H1 (cell line): ENCODE measurements at regions not wholly inside any gene's neighbourhood (a gene's known extent, or its start where the extent isn't known, plus 50 kb on each side); places are given as distances from the start of the nearest gene placed in this dataset.

Experiments used
- CTCF ChIA-PET: fragments of 300-600 bp; sonication (Branson Sonifier 250); formaldehyde crosslinking; loops from one replicate; lab custom pipeline; 2021; ENCODE audit not compliant: partially characterized antibody; lab: Charles Lee
- POLR2A ChIA-PET: fragments of 300-600 bp; sonication (Branson Sonifier 250); formaldehyde crosslinking; loops from one replicate; lab custom pipeline; 2021; ENCODE audit warnings: inconsistent platforms; ENCODE audit not compliant: partially characterized antibody; lab: Charles Lee
- DNase-seq, 2 experiments: peaks; one replicate each; pipeline versions ENCODE4 v3.0.0 to v3.0.0-alpha.2; 2010 to 2022; ENCODE audit warnings: low spot score in 2 of 2, low read depth in 1 of 2, mixed read lengths in 1 of 2
- FAIRE-seq: peaks from 2 replicates; lab custom pipeline; 2011; peaks lifted over from hg19 to GRCh38; lab: Jason Lieb, UNC
- H2AFZ ChIP-seq: 2 replicates; pipeline ENCODE4 v1.8.1; 2012; ENCODE audit warnings: low read length, inconsistent platforms
- H2AK5ac ChIP-seq: 2 replicates; pipeline ENCODE4 v1.6.1; 2013; ENCODE audit warnings: low read depth, low read length
- H2BK120ac ChIP-seq: replicated peaks from 2 replicates; pipeline ENCODE3; 2013; ENCODE audit warnings: low read depth, low read length, inconsistent platforms
- H2BK12ac ChIP-seq: 2 replicates; pipeline ENCODE4 v1.6.1; 2013; ENCODE audit warnings: low read depth, low read length
- H2BK15ac ChIP-seq: 2 replicates; pipeline ENCODE4 v1.6.1; 2013; ENCODE audit warnings: low read length
- H2BK20ac ChIP-seq: 2 replicates; pipeline ENCODE4 v1.6.1; 2013; ENCODE audit warnings: low read length
- H2BK5ac ChIP-seq: 2 replicates; pipeline ENCODE4 v1.6.1; 2013; ENCODE audit warnings: low read depth, low read length
- H3K14ac ChIP-seq: 2 replicates; pipeline ENCODE4 v1.6.1; 2013; ENCODE audit warnings: inconsistent platforms; ENCODE audit not compliant: insufficient read length
- H3K18ac ChIP-seq: 2 replicates; pipeline ENCODE4 v1.6.1; 2013; ENCODE audit warnings: low read length; ENCODE audit errors: extremely low read depth
- H3K23ac ChIP-seq: 2 replicates; pipeline ENCODE4 v1.6.1; 2013; ENCODE audit warnings: inconsistent platforms; ENCODE audit not compliant: insufficient read length
- H3K23me2 ChIP-seq: 2 replicates; pipeline ENCODE4 v1.6.1; 2013; ENCODE audit warnings: low read depth, low read length
- H3K27ac ChIP-seq: 2 replicates; pipeline ENCODE4 v1.6.1; 2011; ENCODE audit warnings: low read depth, low read length, inconsistent platforms
- H3K27me3 ChIP-seq, 4 experiments: replicated peaks in 1 of 4; 1 replicate in 1 of 4; 2 replicates in 3 of 4; pipeline versions ENCODE4 v1.6.1 to v1.8.1; 2011 to 2013; ENCODE audit warnings: low read length in 3 of 4, mild to moderate bottlenecking in 3 of 4, inconsistent platforms in 2 of 4, mixed read lengths in 2 of 4, moderate library complexity in 1 of 4; ENCODE audit not compliant: control insufficient read depth in 3 of 4, insufficient read depth in 3 of 4; ENCODE audit errors: extremely low read depth in 1 of 4
- H3K36me3 ChIP-seq, 4 experiments: 2 replicates each; pipeline versions ENCODE4 v1.6.1 to v1.8.1; 2011 to 2013; ENCODE audit warnings: mild to moderate bottlenecking in 4 of 4, low read length in 3 of 4, moderate library complexity in 2 of 4, control low read depth in 1 of 4, inconsistent platforms in 1 of 4; ENCODE audit not compliant: insufficient read depth in 4 of 4, control insufficient read depth in 2 of 4
- H3K4ac ChIP-seq: replicated peaks from 2 replicates; pipeline ENCODE3; 2013; ENCODE audit warnings: low read length, low read depth, mixed read lengths, inconsistent platforms; ENCODE audit not compliant: insufficient read length
- H3K4me1 ChIP-seq, 4 experiments: replicated peaks in 1 of 4; 1 replicate in 1 of 4; 2 replicates in 3 of 4; pipeline versions ENCODE4 v1.6.1 to v1.8.1; 2011 to 2013; ENCODE audit warnings: low read length in 3 of 4, inconsistent platforms in 2 of 4, mixed read lengths in 1 of 4; ENCODE audit not compliant: insufficient read depth in 4 of 4, control insufficient read depth in 3 of 4
- H3K4me2 ChIP-seq, 2 experiments: 2 replicates each; pipeline versions ENCODE4 v1.6.1 to v1.8.1; 2011 to 2013; ENCODE audit warnings: low read depth in 2 of 2, low read length in 2 of 2, control low read depth in 1 of 2, inconsistent platforms in 1 of 2, mild to moderate bottlenecking in 1 of 2; ENCODE audit not compliant: insufficient read depth in 1 of 2
- H3K4me3 ChIP-seq, 4 experiments: fragments of 200-600, 300-600 bp in 1 of 4; sonication (generic), shearing (Covaris generic), sonication (Bioruptor Twin) in 1 of 4; 2 replicates each; pipeline versions ENCODE4 v1.5.1 to v1.8.1; 2011 to 2016; ENCODE audit warnings: low read length in 4 of 4, low read depth in 3 of 4, control low read depth in 2 of 4, inconsistent platforms in 2 of 4, mild to moderate bottlenecking in 2 of 4, mixed read lengths in 1 of 4, moderate library complexity in 1 of 4; ENCODE audit not compliant: insufficient read depth in 2 of 4; ENCODE audit errors: extremely low read depth in 1 of 4
- H3K56ac ChIP-seq: replicated peaks from 2 replicates; pipeline ENCODE3; 2013; ENCODE audit warnings: low read depth, mild to moderate bottlenecking, mixed read lengths, low read length, inconsistent platforms; ENCODE audit not compliant: insufficient read length
- H3K79me1 ChIP-seq: 2 replicates; pipeline ENCODE4 v1.6.1; 2013; ENCODE audit warnings: low read depth, low read length, control low read depth
- H3K79me2 ChIP-seq, 2 experiments: 2 replicates each; pipeline versions ENCODE4 v1.6.1 to v1.8.1; 2012 to 2013; ENCODE audit warnings: low read length in 2 of 2, mild to moderate bottlenecking in 2 of 2, inconsistent platforms in 1 of 2; ENCODE audit not compliant: insufficient read depth in 2 of 2, control insufficient read depth in 1 of 2
- H3K9ac ChIP-seq, 4 experiments: replicated peaks in 1 of 4; 1 replicate in 1 of 4; 2 replicates in 3 of 4; pipeline versions ENCODE4 v1.6.1 to v1.8.1; 2011 to 2013; ENCODE audit warnings: low read depth in 3 of 4, low read length in 3 of 4, control low read depth in 2 of 4, mild to moderate bottlenecking in 2 of 4, moderate library complexity in 2 of 4, inconsistent platforms in 1 of 4; ENCODE audit errors: extremely low read depth in 1 of 4
- H3K9me3 ChIP-seq, 2 experiments: 2 replicates each; pipeline versions ENCODE4 v1.6.1 to v1.8.1; 2012 to 2013; ENCODE audit warnings: mild to moderate bottlenecking in 2 of 2, moderate library complexity in 2 of 2, control low read depth in 1 of 2, inconsistent platforms in 1 of 2, low read depth in 1 of 2, low read length in 1 of 2, mixed read lengths in 1 of 2; ENCODE audit not compliant: insufficient read depth in 2 of 2
- H4K20me1 ChIP-seq, 2 experiments: replicated peaks in 1 of 2; 2 replicates each; pipeline versions ENCODE3 to v1.8.1; 2011 to 2013; ENCODE audit warnings: inconsistent platforms in 2 of 2, low read length in 2 of 2, mild to moderate bottlenecking in 1 of 2; ENCODE audit not compliant: insufficient read depth in 2 of 2, control insufficient read depth in 1 of 2
- H4K5ac ChIP-seq: 2 replicates; pipeline ENCODE4 v1.6.1; 2013; ENCODE audit warnings: low read length, low read depth, mixed read lengths, inconsistent platforms; ENCODE audit not compliant: insufficient read length
- H4K8ac ChIP-seq: 2 replicates; pipeline ENCODE4 v1.8.0; 2013; ENCODE audit warnings: mild to moderate bottlenecking, moderate library complexity, low read length, inconsistent platforms; ENCODE audit not compliant: insufficient read depth; ENCODE audit errors: extremely low read depth
- H4K91ac ChIP-seq: replicated peaks from 2 replicates; pipeline ENCODE3; 2013; ENCODE audit warnings: low read length, mixed read lengths, inconsistent platforms; ENCODE audit not compliant: insufficient read length
- BACH1 ChIP-seq: IDR thresholded peaks from 2 replicates; pipeline ENCODE4 v1.6.1; 2012; ENCODE audit warnings: low read length, improper control_type of control experiment
- CBX5 ChIP-seq: fragments of 300-800, 300-1000 bp; sonication (generic); IDR thresholded peaks from 2 replicates; pipeline ENCODE4 v1.7.1; 2016; ENCODE audit warnings: antibody characterized with exemption, low read length, low read depth
- CREB1 ChIP-seq: IDR thresholded peaks from 2 replicates; pipeline ENCODE4 v1.6.1; 2012; ENCODE audit warnings: inconsistent platforms
- EP300 ChIP-seq, 2 experiments: IDR thresholded peaks; 1 replicate in 1 of 2; 2 replicates in 1 of 2; pipeline ENCODE4 v1.6.1; 2011 to 2012; ENCODE audit warnings: low read depth in 2 of 2, low read length in 2 of 2, mild to moderate bottlenecking in 2 of 2, borderline replicate concordance in 1 of 2, inconsistent platforms in 1 of 2, moderate library complexity in 1 of 2
- POU5F1 ChIP-seq: IDR thresholded peaks from 2 replicates; pipeline ENCODE4 v1.6.1; 2011; ENCODE audit warnings: low read depth, mild to moderate bottlenecking, low read length, moderate library complexity
- RXRA ChIP-seq: IDR thresholded peaks from 2 replicates; pipeline ENCODE4 v1.6.1; 2011; ENCODE audit warnings: low read depth, mild to moderate bottlenecking, low read length, moderate library complexity; ENCODE audit not compliant: insufficient read depth
- SIRT6 ChIP-seq: IDR thresholded peaks from one replicate; pipeline ENCODE4 v1.7.1; 2012; ENCODE audit warnings: low read length, inconsistent platforms
- SP1 ChIP-seq: IDR thresholded peaks from 2 replicates; pipeline ENCODE4 v1.6.1; 2011; ENCODE audit warnings: low read depth, low read length
- SUZ12 ChIP-seq: fragments of 200-600 bp; sonication (generic); IDR thresholded peaks from 2 replicates; pipeline ENCODE4 v1.6.1; 2012; ENCODE audit warnings: mild to moderate bottlenecking, inconsistent platforms, low read length, moderate library complexity, mixed read lengths
- TBP ChIP-seq: IDR thresholded peaks from 2 replicates; pipeline ENCODE4 v1.6.1; 2011; ENCODE audit warnings: low read depth, low read length, improper control_type of control experiment
- YY1 ChIP-seq: IDR thresholded peaks from 2 replicates; pipeline ENCODE4 v1.6.1; 2011; ENCODE audit warnings: low read depth, mild to moderate bottlenecking, low read length
- WGBS, 2 experiments: shearing (Covaris generic) in 1 of 2; methylation state at CpG; one replicate each; pipeline versions ENCODE4 v1.1.6 to v1.1.7; 2013 to 2015; ENCODE audit warnings: low lambda C conversion rate in 2 of 2, mixed read lengths in 2 of 2, inconsistent platforms in 1 of 2, low coverage in 1 of 2, missing lambda C conversion rate in 1 of 2; ENCODE audit not compliant: insufficient replicate concordance in 2 of 2, insufficient coverage in 1 of 2, insufficient read length in 1 of 2; ENCODE audit errors: extremely low coverage in 1 of 2, missing lambda C conversion rate in 1 of 2; 5-methylcytosine and 5-hydroxymethylcytosine counted together
- TF ChIP-seq, protein P1 (sequence below): IDR thresholded peaks from 2 replicates; pipeline ENCODE4 v1.6.1; 2012; ENCODE audit warnings: low read length, inconsistent platforms
- TF ChIP-seq, protein P2 (sequence below): IDR thresholded peaks from 2 replicates; pipeline ENCODE4 v1.6.1; 2011; ENCODE audit warnings: low read length, improper control_type of control experiment

DNA sequence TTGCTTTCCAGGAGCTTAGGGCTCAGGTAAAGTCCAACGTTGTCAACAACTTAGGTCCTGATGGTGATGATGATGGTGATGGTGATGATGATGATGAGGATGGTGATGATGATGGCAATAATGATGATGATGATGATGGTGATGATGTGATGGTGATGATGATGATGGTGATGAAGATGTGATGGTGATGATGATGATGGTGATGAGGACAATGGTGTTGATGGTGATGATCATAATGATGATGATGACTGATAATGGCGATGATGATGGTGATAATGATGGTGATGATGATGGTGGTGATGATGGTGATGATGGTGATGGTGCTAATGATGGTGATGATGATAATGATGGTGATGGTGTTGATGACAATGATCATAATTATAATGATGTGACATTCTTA lies 750.2 kb downstream of the TBC1D22A start:
- Histone ChIP-seq H2BK15ac (no peak overlapping the region), H3K79me1 (no peaks in the 10 kb centered on the region), H3K27ac (no peak overlapping the region), H3K9me3 (peaks cover 80 to 88% of the 10 kb centered on the region in 2 experiments), H3K36me3 (0 out of 8 replicates have a peak, but pooled peaks cover 0 to 2% (median 0%) of the 10 kb centered on the region in 4 experiments), H4K8ac (no peak overlapping the region), H2AK5ac (no peak overlapping the region), H2BK12ac (no peak overlapping the region), H2BK20ac (no peak overlapping the region), H3K4ac (no peak overlapping the region), H3K18ac (no peak overlapping the region), H3K4me1 (no peaks in the 10 kb centered on the region), H3K4me2 (no peak overlapping the region), H2BK5ac (no peak overlapping the region), H4K91ac (no peak overlapping the region), H3K4me3 (no peak overlapping the region), H3K23ac (no peak overlapping the region), H3K56ac (no peak overlapping the region), H4K20me1 (no peaks in the 10 kb centered on the region), H3K14ac (no peak overlapping the region), H4K5ac (no peak overlapping the region), H3K23me2 (peaks cover 4% of the 10 kb centered on the region; the same call in 1 of the 2 replicates), H2AFZ (no peak overlapping the region), H3K27me3 (no peaks in the 10 kb centered on the region), H3K9ac (no peak overlapping the region), H3K79me2 (no peaks in the 10 kb centered on the region), H2BK120ac (no peak overlapping the region)
- ChIA-PET CTCF (no interaction called here), POLR2A (no interaction called here)
- WGBS, 2 experiments, result 73% methylated on average over 2 of the region's 2 CpGs; no CpG with 5 or more reads in 1 of the 2 experiments
- TF ChIP-seq CBX5 (no peak), RXRA (no peak), EP300 (IDR thresholded peaks at IDR 0.05; ENCODE audit: borderline replicate concordance in 1 of 2, low read depth in 2 of 2, low read length in 2 of 2) (no peak), SUZ12 (no peak), BACH1 (no peak), TBP (no peak), SP1 (no peak), SIRT6 (no peak), POU5F1 (no peak), CREB1 (no peak), YY1 (no peak)
- TF ChIP-seq, protein P1, sequence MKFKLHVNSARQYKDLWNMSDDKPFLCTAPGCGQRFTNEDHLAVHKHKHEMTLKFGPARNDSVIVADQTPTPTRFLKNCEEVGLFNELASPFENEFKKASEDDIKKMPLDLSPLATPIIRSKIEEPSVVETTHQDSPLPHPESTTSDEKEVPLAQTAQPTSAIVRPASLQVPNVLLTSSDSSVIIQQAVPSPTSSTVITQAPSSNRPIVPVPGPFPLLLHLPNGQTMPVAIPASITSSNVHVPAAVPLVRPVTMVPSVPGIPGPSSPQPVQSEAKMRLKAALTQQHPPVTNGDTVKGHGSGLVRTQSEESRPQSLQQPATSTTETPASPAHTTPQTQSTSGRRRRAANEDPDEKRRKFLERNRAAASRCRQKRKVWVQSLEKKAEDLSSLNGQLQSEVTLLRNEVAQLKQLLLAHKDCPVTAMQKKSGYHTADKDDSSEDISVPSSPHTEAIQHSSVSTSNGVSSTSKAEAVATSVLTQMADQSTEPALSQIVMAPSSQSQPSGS, result no peak
- TF ChIP-seq, protein P2, sequence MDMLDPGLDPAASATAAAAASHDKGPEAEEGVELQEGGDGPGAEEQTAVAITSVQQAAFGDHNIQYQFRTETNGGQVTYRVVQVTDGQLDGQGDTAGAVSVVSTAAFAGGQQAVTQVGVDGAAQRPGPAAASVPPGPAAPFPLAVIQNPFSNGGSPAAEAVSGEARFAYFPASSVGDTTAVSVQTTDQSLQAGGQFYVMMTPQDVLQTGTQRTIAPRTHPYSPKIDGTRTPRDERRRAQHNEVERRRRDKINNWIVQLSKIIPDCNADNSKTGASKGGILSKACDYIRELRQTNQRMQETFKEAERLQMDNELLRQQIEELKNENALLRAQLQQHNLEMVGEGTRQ, result no peak
- no peak for DNase-seq
- no peak for FAIRE-seq
